HG03159 (cell line): ENCODE measurements at regions not wholly inside any gene's neighbourhood (a gene's known extent, or its start where the extent isn't known, plus 50 kb on each side); places are given as distances from the start of the nearest gene placed in this dataset.
"Not testable (repeated sequence)": the region's sequence is repeated elsewhere in the genome, so short reads cannot be mapped to it uniquely, and the experiment has no call there.

ENCODE experiments used
- ATAC-seq: cut with Tn5 transposase; IDR thresholded peaks from one replicate; pipeline ENCODE4 v1.9.1; 2021; ENCODE audit warnings: mild to moderate bottlenecking, moderate library complexity; ENCODE audit not compliant: unreplicated experiment

- no peak for ATAC-seq
Measured at GRCh38 chr5:79924936-79925893, 65.8 kb downstream of the MTX3 start.

GRCh38 chr5:79923431-79923830, 67.6 kb downstream of the MTX3 start:
- no peak for ATAC-seq

GRCh38 chr5:79922626-79923025, 68.4 kb downstream of the MTX3 start:
- no peak for ATAC-seq

GRCh38 chr5:79907452-79907851, 83.6 kb downstream of the MTX3 start:
- ATAC-seq, result not testable (repeated sequence)

- not testable (repeated sequence) for ATAC-seq
Measured at GRCh38 chr5:79902571-79902970, 88.5 kb downstream of the MTX3 start.

GRCh38 chr5:79901631-79902030, 89.4 kb downstream of the MTX3 start:
- no peak for ATAC-seq

GRCh38 chr5:79898611-79899010, 92.5 kb downstream of the MTX3 start:
- ATAC-seq, result no peak

GRCh38 chr5:79893976-79894375, 97.1 kb downstream of the MTX3 start:
- no peak for ATAC-seq

- ATAC-seq, result no peak
Measured at GRCh38 chr5:79893485-79893884, 97.6 kb downstream of the MTX3 start.

GRCh38 chr5:79890930-79891249, 100.2 kb downstream of the MTX3 start:
- ATAC-seq, result no peak

- no peak for ATAC-seq
Measured at GRCh38 chr5:79890119-79890929, 100.7 kb downstream of the MTX3 start.

GRCh38 chr5:79888643-79889042, 102.4 kb downstream of the MTX3 start:
- ATAC-seq, result no peak

- ATAC-seq, result no peak
Measured at GRCh38 chr5:79886925-79887655, 104.0 kb downstream of the MTX3 start.

- no peak for ATAC-seq
Measured at GRCh38 chr5:79886456-79886855, 104.6 kb downstream of the MTX3 start.

GRCh38 chr5:79879880-79880279, 111.2 kb downstream of the MTX3 start:
- ATAC-seq, result not testable (repeated sequence)

GRCh38 chr5:79878721-79879336, 112.2 kb downstream of the MTX3 start:
- no peak for ATAC-seq

GRCh38 chr5:79878136-79878679, 112.9 kb downstream of the MTX3 start:
- no peak for ATAC-seq

GRCh38 chr5:79876456-79876855, 114.6 kb downstream of the MTX3 start:
- no peak for ATAC-seq

- ATAC-seq, result no peak
Measured at GRCh38 chr5:79875230-79875629, 115.8 kb downstream of the MTX3 start.

GRCh38 chr5:79873187-79873586, 117.9 kb downstream of the MTX3 start:
- ATAC-seq, result no peak

- no peak for ATAC-seq
Measured at GRCh38 chr5:79872291-79872690, 118.8 kb downstream of the MTX3 start.
